B cell (primary cell): ENCODE measurements at regions not wholly inside any gene's neighbourhood (a gene's known extent, or its start where the extent isn't known, plus 50 kb on each side); places are given as distances from the start of the nearest gene placed in this dataset.
"Not testable (repeated sequence)": the region's sequence is repeated elsewhere in the genome, so short reads cannot be mapped to it uniquely, and the experiment has no call there.

Experiments used
- ATAC-seq: fragments of 200-7000 bp; cut with Tn5 transposase; one replicate; pipeline ENCODE4 v1.10.0; 2021; ENCODE audit warnings: low read depth, mild to moderate bottlenecking, moderate number of reproducible peaks, moderate library complexity
- CTCF ChIA-PET: fragments of 350-600 bp; sonication (Branson Sonifier 250); formaldehyde crosslinking; loops from one replicate; lab custom pipeline; 2021; ENCODE audit warnings: antibody characterized with exemption, inconsistent platforms; lab: Charles Lee
- POLR2A ChIA-PET: fragments of 350-600 bp; sonication (Branson Sonifier 250); formaldehyde crosslinking; loops from one replicate; lab custom pipeline; 2021; ENCODE audit warnings: antibody characterized with exemption; lab: Charles Lee
- DNase-seq: peaks from one replicate; pipeline ENCODE4 v3.0.0; 2013
- H2AFZ ChIP-seq: 2 replicates; pipeline ENCODE4 v1.6.1; 2012; ENCODE audit warnings: mild to moderate bottlenecking, low read depth, low read length; ENCODE audit not compliant: insufficient read depth, poor library complexity, severe bottlenecking
- H3K27ac ChIP-seq, 2 donors: 1 replicate in 1 of 2; 2 replicates in 1 of 2; pipeline ENCODE4 v1.5.1; 2012 to 2013; ENCODE audit warnings: low read length in 2 of 2, mild to moderate bottlenecking in 2 of 2, moderate library complexity in 1 of 2
- H3K27me3 ChIP-seq, 4 experiments: fragments of 200-600 bp in 1 of 4; sonication (generic) in 1 of 4; replicated peaks in 1 of 4; 1 replicate in 2 of 4; 2 replicates in 2 of 4; pipeline versions ENCODE4 v1.6.1 to v1.7.0; 2013 to 2016; ENCODE audit warnings: low read length in 3 of 4, mild to moderate bottlenecking in 2 of 4, mixed read lengths in 1 of 4, moderate library complexity in 1 of 4; ENCODE audit not compliant: insufficient read depth in 4 of 4, control insufficient read depth in 3 of 4; ENCODE audit errors: control extremely low read depth in 1 of 4
- H3K36me3 ChIP-seq, 2 experiments: replicated peaks in 1 of 2; 1 replicate in 1 of 2; 2 replicates in 1 of 2; pipeline versions ENCODE4 v1.6.1 to v1.7.1; 2013; ENCODE audit warnings: low read length in 1 of 2; ENCODE audit not compliant: insufficient read depth in 2 of 2, control insufficient read depth in 1 of 2; ENCODE audit errors: control extremely low read depth in 1 of 2, extremely low read depth in 1 of 2
- H3K4me1 ChIP-seq, 2 donors: fragments of 200-600 bp in 1 of 2; sonication (generic) in 1 of 2; 1 replicate in 1 of 2; 2 replicates in 1 of 2; pipeline versions ENCODE4 v1.5.1 to v1.6.1; 2013 to 2017; ENCODE audit warnings: low read length in 2 of 2; ENCODE audit not compliant: control insufficient read depth in 2 of 2, insufficient read depth in 2 of 2
- H3K4me2 ChIP-seq: replicated peaks from 2 replicates; pipeline ENCODE3; 2012; ENCODE audit warnings: mild to moderate bottlenecking, low read depth, low read length; ENCODE audit not compliant: poor library complexity, severe bottlenecking
- H3K4me3 ChIP-seq, 5 experiments: fragments of 200-600 bp in 1 of 5; sonication (generic) in 1 of 5; 1 replicate in 3 of 5; 2 replicates in 2 of 5; pipeline versions ENCODE4 v1.5.1 to v1.7.0; 2011 to 2016; ENCODE audit warnings: low read length in 4 of 5, mild to moderate bottlenecking in 4 of 5, low read depth in 2 of 5, control low read depth in 1 of 5, moderate library complexity in 1 of 5; ENCODE audit not compliant: insufficient read depth in 1 of 5; ENCODE audit errors: control extremely low read depth in 1 of 5, extremely low read depth in 1 of 5
- H3K79me2 ChIP-seq: fragments of 200-600 bp; sonication (generic); one replicate; pipeline ENCODE4 v1.6.0; 2016; ENCODE audit warnings: low read length; ENCODE audit not compliant: control insufficient read depth, insufficient read depth
- H3K9ac ChIP-seq: fragments of 200-600 bp; sonication (generic); 2 replicates; pipeline ENCODE4 v1.6.1; 2017; ENCODE audit warnings: mild to moderate bottlenecking, low read length, moderate library complexity
- H3K9me3 ChIP-seq, 3 donors: one replicate each; pipeline versions ENCODE4 v1.6.1 to v1.7.1; 2013; ENCODE audit warnings: low read length in 2 of 3; ENCODE audit not compliant: control insufficient read depth in 2 of 3, insufficient read depth in 1 of 3; ENCODE audit errors: control extremely low read depth in 1 of 3
- H4K20me1 ChIP-seq: 2 replicates; pipeline ENCODE4 v1.6.0; 2012; ENCODE audit warnings: mild to moderate bottlenecking, low read length; ENCODE audit not compliant: insufficient read depth, control insufficient read depth, poor library complexity, severe bottlenecking
- H3K27ac Mint-ChIP-seq: one replicate; pipeline ENCODE4 v1.8.0; 2021; ENCODE audit warnings: mixed read lengths
- H3K27me3 Mint-ChIP-seq: one replicate; pipeline ENCODE4 v1.8.0; 2021; ENCODE audit warnings: mixed read lengths
- H3K4me1 Mint-ChIP-seq: one replicate; pipeline ENCODE4 v1.8.0; 2021; ENCODE audit warnings: mixed read lengths
- H3K4me3 Mint-ChIP-seq: one replicate; pipeline ENCODE4 v1.8.0; 2021; ENCODE audit warnings: mixed read lengths
- H3K9me3 Mint-ChIP-seq: one replicate; pipeline ENCODE4 v1.8.0; 2022; ENCODE audit warnings: mixed read lengths; ENCODE audit not compliant: insufficient read depth
- EZH2 ChIP-seq: IDR thresholded peaks from 2 replicates; pipeline ENCODE4 v1.6.1; 2012; ENCODE audit warnings: borderline replicate concordance, low read depth, mild to moderate bottlenecking, moderate library complexity, low read length; ENCODE audit not compliant: insufficient read depth, poor library complexity, severe bottlenecking
- WGBS: methylation state at CpG from one replicate; pipeline ENCODE4 v1.1.5; 2013; ENCODE audit warnings: missing lambda C conversion rate; ENCODE audit not compliant: insufficient coverage; 5-methylcytosine and 5-hydroxymethylcytosine counted together
- intact Hi-C: fragments of 100-400 bp; cut with micrococcal nuclease; formaldehyde crosslinking; loops from one replicate; pipeline ENCODE4 v1.10.0; 2022
- TF ChIP-seq, protein P1 (sequence below): fragments of 200-600 bp; IDR thresholded peaks from one replicate; pipeline ENCODE4 v1.8.0; 2022; ENCODE audit warnings: antibody characterized with exemption, mild to moderate bottlenecking

DNA sequence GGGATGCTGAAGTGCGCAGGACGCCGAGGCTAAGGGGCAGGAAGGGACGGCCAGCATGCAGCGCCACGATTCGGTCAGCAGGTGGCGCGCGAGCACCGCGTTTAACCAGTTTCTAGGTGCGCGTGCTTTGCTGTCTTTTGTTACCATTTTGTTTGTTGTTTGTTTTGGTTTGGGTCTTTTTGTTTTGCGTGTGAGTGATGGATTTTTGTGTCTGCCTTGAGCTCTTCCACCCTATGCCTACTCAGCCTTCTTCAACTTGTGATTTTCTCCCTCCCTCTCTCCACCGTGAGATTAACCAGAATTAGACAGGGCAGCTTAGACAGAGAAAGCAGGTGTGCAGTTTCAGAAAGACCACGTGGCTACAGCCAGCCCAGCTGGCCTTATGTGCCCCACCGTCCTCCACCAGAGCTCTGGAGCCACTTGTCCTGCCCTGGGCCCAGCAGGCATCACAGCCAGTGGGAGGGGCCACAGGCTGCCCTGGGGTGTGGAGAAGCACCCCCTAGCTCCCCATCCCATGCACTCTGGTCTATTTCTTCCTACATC, 180.2 kb downstream of the RNF144A start:
- H3K79me2 ChIP-seq, result no peaks in the 10 kb centered on the region
- H3K4me3 Mint-ChIP-seq, result peak overlapping the region; percentile 38
- 2% methylated on average over 16 of the region's 18 CpGs for WGBS
- H3K27me3 Mint-ChIP-seq, result peaks cover 22% of the 10 kb centered on the region
- peaks cover 0 to 6% (median 1%) of the 10 kb centered on the region in 3 donors for H3K9me3 ChIP-seq
- peak overlapping the region; percentile 49 for H3K4me2 ChIP-seq
- no peak overlapping the region for H3K27ac Mint-ChIP-seq
- ATAC-seq, result peak; percentile 60
- no peak for TF ChIP-seq EZH2
- TF ChIP-seq, protein P1, sequence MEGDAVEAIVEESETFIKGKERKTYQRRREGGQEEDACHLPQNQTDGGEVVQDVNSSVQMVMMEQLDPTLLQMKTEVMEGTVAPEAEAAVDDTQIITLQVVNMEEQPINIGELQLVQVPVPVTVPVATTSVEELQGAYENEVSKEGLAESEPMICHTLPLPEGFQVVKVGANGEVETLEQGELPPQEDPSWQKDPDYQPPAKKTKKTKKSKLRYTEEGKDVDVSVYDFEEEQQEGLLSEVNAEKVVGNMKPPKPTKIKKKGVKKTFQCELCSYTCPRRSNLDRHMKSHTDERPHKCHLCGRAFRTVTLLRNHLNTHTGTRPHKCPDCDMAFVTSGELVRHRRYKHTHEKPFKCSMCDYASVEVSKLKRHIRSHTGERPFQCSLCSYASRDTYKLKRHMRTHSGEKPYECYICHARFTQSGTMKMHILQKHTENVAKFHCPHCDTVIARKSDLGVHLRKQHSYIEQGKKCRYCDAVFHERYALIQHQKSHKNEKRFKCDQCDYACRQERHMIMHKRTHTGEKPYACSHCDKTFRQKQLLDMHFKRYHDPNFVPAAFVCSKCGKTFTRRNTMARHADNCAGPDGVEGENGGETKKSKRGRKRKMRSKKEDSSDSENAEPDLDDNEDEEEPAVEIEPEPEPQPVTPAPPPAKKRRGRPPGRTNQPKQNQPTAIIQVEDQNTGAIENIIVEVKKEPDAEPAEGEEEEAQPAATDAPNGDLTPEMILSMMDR, result peak; percentile 100
- no peak overlapping the region for H3K9ac ChIP-seq
- H3K4me3 ChIP-seq, result no peak overlapping the region
- peaks cover 10% of the 10 kb centered on the region for H3K4me1 Mint-ChIP-seq
- peaks cover 7% of the 10 kb centered on the region for H3K9me3 Mint-ChIP-seq
- peak overlapping the region; percentile 73 for H2AFZ ChIP-seq
- no peaks in the 10 kb centered on the region for H3K36me3 ChIP-seq
- no peak overlapping the region for H3K27ac ChIP-seq
- H3K27me3 ChIP-seq, result peaks cover 0 to 3% (median 0%) of the 10 kb centered on the region in 4 experiments
- no peaks in the 10 kb centered on the region for H4K20me1 ChIP-seq
- intact Hi-C loops, result loop anchor here (1.0 to 5.0 kb wide), 4 partner anchors 330 to 1740 kb away; partner anchors contain the start of gene KIDINS220
- ChIA-PET CTCF (interaction anchor here (1.0 to 4.4 kb wide), 16 partner anchors 11 to 1663 kb away, joined by 3 to 34 read pairs (median 6); partner anchors contain the start of gene ID2), POLR2A (no interaction called here)
- peaks cover 4 to 5% of the 10 kb centered on the region in 2 donors for H3K4me1 ChIP-seq
- peak; percentile 73 for DNase-seq

- ATAC-seq, result no peak
- H3K27ac Mint-ChIP-seq, result no peak overlapping the region
- no peak overlapping the region for H3K4me3 ChIP-seq
- DNase-seq, result no peak
- H3K9me3 Mint-ChIP-seq, result peaks cover 7% of the 10 kb centered on the region
- peaks cover 0 to 6% (median 1%) of the 10 kb centered on the region in 3 donors for H3K9me3 ChIP-seq
- H3K27me3 Mint-ChIP-seq, result peaks cover 22% of the 10 kb centered on the region
- H4K20me1 ChIP-seq, result no peaks in the 10 kb centered on the region
- no peak overlapping the region for H2AFZ ChIP-seq
- H3K4me2 ChIP-seq, result no peak overlapping the region
- H3K79me2 ChIP-seq, result no peaks in the 10 kb centered on the region
- POLR2A ChIA-PET, result no interaction called here
- peaks cover 0 to 3% (median 0%) of the 10 kb centered on the region in 4 experiments for H3K27me3 ChIP-seq
- H3K27ac ChIP-seq, result no peak overlapping the region
- 83% methylated on average over 3 of the region's 4 CpGs for WGBS
- intact Hi-C loops, result loop anchor here (5.0 kb wide), 2 partner anchors 328 to 1738 kb away; partner anchors contain the start of gene KIDINS220
- H3K4me1 ChIP-seq, result peaks cover 4 to 5% of the 10 kb centered on the region in 2 donors
- CTCF ChIA-PET, result interaction anchor here (2.5 to 4.4 kb wide), 3 partner anchors 329 to 1589 kb away, joined by 13 to 34 read pairs (median 13); no protein-coding TSS in a partner anchor
- no peak overlapping the region for H3K9ac ChIP-seq
- H3K4me1 Mint-ChIP-seq, result peaks cover 10% of the 10 kb centered on the region
- no peaks in the 10 kb centered on the region for H3K36me3 ChIP-seq
- no peak overlapping the region for H3K4me3 Mint-ChIP-seq
- no peak for TF ChIP-seq EZH2
- TF ChIP-seq, protein P1, result no peak
Observed at GRCh38 chr2:7098816-7099215, 181.6 kb downstream of the RNF144A start.

- ATAC-seq, result not testable (repeated sequence)
Observed at GRCh38 chr2:7099687-7100086, 182.5 kb downstream of the RNF144A start.

More at GRCh38 chr2:7099687-7100086, 182.5 kb downstream of the RNF144A start:
- H3K4me1 Mint-ChIP-seq, result peaks cover 10% of the 10 kb centered on the region
- whole genome bisulfite sequencing, result no CpG with 5 or more reads among the region's 4 CpGs
- H4K20me1 ChIP-seq, H3K9ac ChIP-seq, H3K79me2 ChIP-seq, DNase-seq, H3K4me1 ChIP-seq, H3K4me3 ChIP-seq, H3K4me2 ChIP-seq, H3K36me3 ChIP-seq, H3K4me3 Mint-ChIP-seq, POLR2A ChIA-PET, H3K27me3 ChIP-seq, H3K9me3 ChIP-seq, H3K9me3 Mint-ChIP-seq, H2AFZ ChIP-seq: not testable (repeated sequence)
- H3K27ac Mint-ChIP-seq, result peak overlapping the region; percentile 43
- intact Hi-C loops, result loop anchor here (5.0 kb wide), 2 partner anchors 328 to 1738 kb away; partner anchors contain the start of gene KIDINS220
- CTCF ChIA-PET, result interaction anchor here (3.8 to 4.4 kb wide), 2 partner anchors 328 to 1588 kb away, joined by 13 to 34 read pairs; no protein-coding TSS in a partner anchor
- peaks cover 23% of the 10 kb centered on the region for H3K27me3 Mint-ChIP-seq
- peak overlapping the region in 1 of 2 donors; percentile 41 for H3K27ac ChIP-seq
